GM18907 (cell line): ENCODE measurements at regions not wholly inside any gene's neighbourhood (a gene's known extent, or its start where the extent isn't known, plus 50 kb on each side); places are given as distances from the start of the nearest gene placed in this dataset.

Experiments used
- ATAC-seq: cut with Tn5 transposase; IDR thresholded peaks from one replicate; pipeline ENCODE4 v1.9.1; 2021; ENCODE audit warnings: mild to moderate bottlenecking, moderate library complexity; ENCODE audit not compliant: unreplicated experiment

GRCh38 chr15:62985768-62986167 lies 56.8 kb upstream of the TPM1 start:
- ATAC-seq: no peak

- ATAC-seq: no peak
These were observed 55.6 kb upstream of the TPM1 start for GRCh38 chr15:62986948-62987347.

DNA sequence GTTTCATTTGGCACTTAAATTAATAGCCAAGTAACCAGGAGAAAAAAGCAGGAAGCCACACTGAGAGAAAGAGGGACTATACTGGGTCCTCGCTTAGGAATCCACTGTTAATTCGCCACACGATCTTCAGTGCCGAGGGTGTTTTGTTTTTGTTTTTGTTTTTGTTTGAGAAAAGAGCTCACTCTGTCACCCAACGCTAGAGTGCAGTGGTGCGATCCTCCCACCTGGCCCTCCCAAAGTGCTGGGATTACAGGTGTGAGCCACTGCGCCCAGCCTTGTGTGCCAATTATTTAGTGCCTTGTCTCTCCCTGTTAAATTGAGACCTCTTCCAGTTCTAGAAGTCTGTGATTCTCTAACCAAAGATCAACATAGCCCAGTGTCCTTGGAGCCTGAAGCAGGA lies 53.8 kb upstream of the TPM1 start:
- ATAC-seq: no peak

GRCh38 chr15:62989366-62990055 lies 53.0 kb upstream of the TPM1 start:
- no peak for ATAC-seq

DNA sequence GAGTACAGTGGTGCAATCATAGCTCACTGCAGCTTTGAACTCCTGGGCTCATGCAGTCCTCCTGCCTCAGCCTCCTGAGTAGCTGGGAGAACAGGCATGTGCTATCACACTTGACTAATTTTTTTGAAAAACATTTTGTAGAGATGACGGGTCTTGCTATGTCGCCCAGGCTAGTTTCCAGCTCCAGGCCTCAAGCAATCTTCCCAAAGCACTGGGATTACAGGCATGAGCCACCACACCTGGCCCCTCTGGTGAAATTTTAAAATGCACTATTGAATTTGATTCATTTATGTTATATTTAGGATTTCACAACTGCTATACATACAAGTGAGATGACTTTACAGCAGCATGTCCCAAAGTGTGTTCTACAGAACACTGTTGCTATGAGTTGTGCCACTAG lies 50.8 kb upstream of the TPM1 start:
- ATAC-seq: no peak

GRCh38 chr15:62992302-62992701 lies 50.2 kb upstream of the TPM1 start:
- no peak for ATAC-seq
